HG02870 (cell line): ENCODE measurements at regions not wholly inside any gene's neighbourhood (a gene's known extent, or its start where the extent isn't known, plus 50 kb on each side); places are given as distances from the start of the nearest gene placed in this dataset.
"Not testable (repeated sequence)": the region's sequence is repeated elsewhere in the genome, so short reads cannot be mapped to it uniquely, and the experiment has no call there.

Experiments used
- ATAC-seq: cut with Tn5 transposase; IDR thresholded peaks from one replicate; pipeline ENCODE4 v1.9.1; 2021; ENCODE audit warnings: mild to moderate bottlenecking, moderate library complexity; ENCODE audit not compliant: unreplicated experiment

GRCh38 chr10:28892818-28893547 lies 215.7 kb downstream of the BAMBI start:
- ATAC-seq = no peak

- ATAC-seq = no peak
Observed at GRCh38 chr10:28894146-28894545, 216.8 kb downstream of the BAMBI start.

- ATAC-seq = not testable (repeated sequence)
Observed at GRCh38 chr10:28895671-28896070, 218.3 kb downstream of the BAMBI start.

- not testable (repeated sequence) for ATAC-seq
Observed at GRCh38 chr10:28896791-28897409, 219.6 kb downstream of the BAMBI start.

GRCh38 chr10:28897617-28898464 lies 220.5 kb downstream of the BAMBI start:
- no peak for ATAC-seq

- no peak for ATAC-seq
Observed at GRCh38 chr10:28902215-28902614, 224.9 kb downstream of the BAMBI start.

GRCh38 chr10:28903063-28903462 lies 225.7 kb downstream of the BAMBI start:
- ATAC-seq = no peak

- ATAC-seq = no peak
Observed at GRCh38 chr10:28903736-28904135, 226.4 kb downstream of the BAMBI start.

GRCh38 chr10:28905371-28905770 lies 228.1 kb downstream of the BAMBI start:
- no peak for ATAC-seq

GRCh38 chr10:28906011-28906411 lies 228.7 kb downstream of the BAMBI start:
- no peak for ATAC-seq

GRCh38 chr10:28906415-28906814 lies 229.1 kb downstream of the BAMBI start:
- ATAC-seq = no peak

GRCh38 chr10:28906934-28907333 lies 229.6 kb downstream of the BAMBI start:
- ATAC-seq = no peak

GRCh38 chr10:28909875-28910274 lies 232.6 kb downstream of the BAMBI start:
- no peak for ATAC-seq

- no peak for ATAC-seq
Observed at GRCh38 chr10:28910956-28911355, 233.6 kb downstream of the BAMBI start.

- not testable (repeated sequence) for ATAC-seq
Observed at GRCh38 chr10:28911511-28911910, 234.2 kb downstream of the BAMBI start.

GRCh38 chr10:28912017-28912783 lies 234.9 kb downstream of the BAMBI start:
- ATAC-seq = no peak

GRCh38 chr10:28913436-28914237 lies 236.3 kb downstream of the BAMBI start:
- ATAC-seq = no peak

- ATAC-seq = no peak
Observed at GRCh38 chr10:28914701-28915100, 237.4 kb downstream of the BAMBI start.

GRCh38 chr10:28915989-28916588 lies 238.8 kb downstream of the BAMBI start:
- ATAC-seq = no peak

- ATAC-seq = no peak
Observed at GRCh38 chr10:28920091-28920490, 242.8 kb downstream of the BAMBI start.
